Omental fat pad (tissue), 3 donors: ENCODE measurements at regions not wholly inside any gene's neighbourhood (a gene's known extent, or its start where the extent isn't known, plus 50 kb on each side); places are given as distances from the start of the nearest gene placed in this dataset.

Experiments used
- ATAC-seq: fragments of 150-250 bp; one replicate; pipeline ENCODE4 v1.9.1; 2016; ENCODE audit warnings: mild to moderate bottlenecking, moderate library complexity; ENCODE audit not compliant: low FRiP score
- DNase-seq: peaks from one replicate; pipeline ENCODE4 v3.0.0-alpha.2; 2019; ENCODE audit warnings: low spot score
- TF ChIP-seq, protein P1 (sequence below), 3 donors: fragments of 450-650 bp; IDR thresholded peaks; one replicate each; pipeline ENCODE4 v1.5.1; 2016 to 2017; ENCODE audit warnings: antibody characterized with exemption in 3 of 3, mild to moderate bottlenecking in 3 of 3, moderate library complexity in 2 of 3

GRCh38 chr9:17846948-17847655 lies 268.2 kb downstream of the SH3GL2 start:
- ATAC-seq (no peak), DNase-seq (no peak)
- TF ChIP-seq, protein P1, sequence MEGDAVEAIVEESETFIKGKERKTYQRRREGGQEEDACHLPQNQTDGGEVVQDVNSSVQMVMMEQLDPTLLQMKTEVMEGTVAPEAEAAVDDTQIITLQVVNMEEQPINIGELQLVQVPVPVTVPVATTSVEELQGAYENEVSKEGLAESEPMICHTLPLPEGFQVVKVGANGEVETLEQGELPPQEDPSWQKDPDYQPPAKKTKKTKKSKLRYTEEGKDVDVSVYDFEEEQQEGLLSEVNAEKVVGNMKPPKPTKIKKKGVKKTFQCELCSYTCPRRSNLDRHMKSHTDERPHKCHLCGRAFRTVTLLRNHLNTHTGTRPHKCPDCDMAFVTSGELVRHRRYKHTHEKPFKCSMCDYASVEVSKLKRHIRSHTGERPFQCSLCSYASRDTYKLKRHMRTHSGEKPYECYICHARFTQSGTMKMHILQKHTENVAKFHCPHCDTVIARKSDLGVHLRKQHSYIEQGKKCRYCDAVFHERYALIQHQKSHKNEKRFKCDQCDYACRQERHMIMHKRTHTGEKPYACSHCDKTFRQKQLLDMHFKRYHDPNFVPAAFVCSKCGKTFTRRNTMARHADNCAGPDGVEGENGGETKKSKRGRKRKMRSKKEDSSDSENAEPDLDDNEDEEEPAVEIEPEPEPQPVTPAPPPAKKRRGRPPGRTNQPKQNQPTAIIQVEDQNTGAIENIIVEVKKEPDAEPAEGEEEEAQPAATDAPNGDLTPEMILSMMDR (IDR thresholded peaks at IDR 0.05) = no peak

DNA sequence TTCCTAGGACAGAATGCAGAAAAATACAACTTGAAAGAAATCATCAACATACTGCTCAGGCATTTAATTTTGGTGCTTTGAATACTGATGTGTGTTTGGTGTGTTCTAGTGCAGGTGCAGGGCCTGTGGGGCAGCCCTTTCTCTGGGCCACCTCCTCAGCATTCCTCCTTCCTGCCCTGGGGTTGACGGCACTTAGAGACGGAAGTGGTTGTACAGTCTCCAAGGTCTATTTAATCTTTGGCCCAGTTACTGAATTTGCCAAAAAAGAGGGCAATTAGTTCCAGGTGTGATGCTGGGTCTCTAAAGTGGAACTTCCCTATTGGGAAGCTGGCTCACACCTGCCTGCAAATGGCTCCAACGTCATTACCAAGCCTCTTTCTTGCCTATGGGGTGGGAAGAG lies 269.0 kb downstream of the SH3GL2 start:
- DNase-seq = no peak
- TF ChIP-seq, protein P1 (IDR thresholded peaks at IDR 0.05) = no peak
- ATAC-seq = no peak

- TF ChIP-seq, protein P1 (IDR thresholded peaks at IDR 0.05) = no peak
Observed at GRCh38 chr9:17852108-17852507, 273.2 kb downstream of the SH3GL2 start.

DNA sequence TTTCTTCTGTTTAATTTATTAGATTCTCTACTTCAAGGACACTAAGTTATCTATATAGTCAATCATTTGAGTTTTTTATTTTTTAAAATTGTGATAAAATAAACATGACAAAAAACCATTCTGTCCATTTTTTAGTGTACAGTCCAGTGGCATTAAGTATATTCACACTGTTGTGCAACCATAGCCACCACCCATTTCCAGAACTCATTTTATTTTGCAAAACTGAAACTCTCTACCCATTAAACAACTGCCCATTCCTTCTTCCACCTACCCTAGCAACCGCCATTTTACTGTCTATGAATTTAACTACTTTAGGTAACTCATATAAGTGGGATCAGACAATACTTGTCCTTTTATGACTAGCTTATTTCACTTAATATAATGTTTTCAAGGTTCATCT lies 275.6 kb downstream of the SH3GL2 start:
- DNase-seq (no peak), ATAC-seq (no peak)
- TF ChIP-seq, protein P1 (IDR thresholded peaks at IDR 0.05) = no peak

More at GRCh38 chr9:17852108-17852507, 273.2 kb downstream of the SH3GL2 start:
- ATAC-seq (no peak), DNase-seq (no peak)

DNA sequence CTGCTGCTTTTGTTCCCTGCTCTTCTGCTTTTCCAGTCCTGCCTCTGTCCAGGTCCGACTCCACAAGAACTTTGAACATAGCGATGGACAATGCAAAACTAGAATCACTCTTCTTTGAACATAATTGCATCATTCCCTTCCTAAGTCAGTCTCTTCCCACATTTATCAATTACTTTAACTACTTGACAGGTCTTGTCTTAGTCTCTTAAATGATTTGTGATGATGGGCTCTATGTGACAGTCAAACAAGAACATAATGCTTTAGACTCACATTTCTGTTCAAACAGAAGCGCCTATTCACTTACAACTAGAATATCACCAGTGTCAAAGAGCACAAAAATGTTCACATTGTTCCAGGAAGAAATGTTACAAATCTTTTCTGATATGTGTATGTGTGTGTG lies 278.1 kb downstream of the SH3GL2 start:
- TF ChIP-seq, protein P1 (IDR thresholded peaks at IDR 0.05) = no peak
- ATAC-seq = no peak
- no peak for DNase-seq

- no peak for DNase-seq
- no peak for ATAC-seq
- TF ChIP-seq, protein P1 (IDR thresholded peaks at IDR 0.05) = no peak
Observed at GRCh38 chr9:17859228-17859627, 280.4 kb downstream of the SH3GL2 start.

DNA sequence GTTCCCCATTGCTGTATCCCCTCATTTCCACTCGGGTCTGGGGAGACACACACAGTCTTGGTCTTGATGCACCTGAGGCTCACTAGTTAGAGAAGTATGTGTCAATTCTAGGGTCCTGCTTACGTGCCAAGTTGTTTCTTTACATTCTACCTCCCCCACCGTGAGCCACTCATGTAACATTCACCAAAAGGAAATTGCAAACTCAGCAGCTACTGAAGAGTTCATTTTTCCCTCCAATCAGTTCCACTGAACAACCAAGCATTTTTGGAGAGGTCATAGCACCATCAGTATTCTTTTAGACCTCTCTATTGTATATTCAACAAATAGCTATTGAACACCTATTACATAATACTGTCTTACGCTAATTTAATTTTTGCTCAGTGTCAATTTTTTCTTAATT lies 281.1 kb downstream of the SH3GL2 start:
- TF ChIP-seq, protein P1 (IDR thresholded peaks at IDR 0.05) = no peak
- DNase-seq = no peak
- no peak for ATAC-seq
